ENCODE measurements at regions not wholly inside any gene's neighbourhood (a gene's known extent, or its start where the extent isn't known, plus 50 kb on each side); places are given as distances from the start of the nearest gene placed in this dataset.

GRCh38 chrX:43564953-43565352 lies 91.1 kb upstream of the MAOA start:
- no peaks in the 10 kb centered on the region for H3K9me3 ChIP-seq (replicated peaks in 1 of 2; ENCODE audit: control insufficient read depth in 2 of 2, insufficient read depth in 1 of 2, low read depth in 1 of 2, low read length in 2 of 2)
- H3K9ac ChIP-seq (ENCODE audit: low read depth, low read length, poor library complexity): no peak overlapping the region
- H3K4ac ChIP-seq (ENCODE audit: low read length): no peak overlapping the region
- H2BK12ac ChIP-seq (ENCODE audit: low read length): no peak overlapping the region
- H3K4me1 ChIP-seq (ENCODE audit: control insufficient read depth in 2 of 2, insufficient read depth in 1 of 2, low read depth in 1 of 2, low read length in 2 of 2): no peaks in the 10 kb centered on the region
- no peak overlapping the region for H3K18ac ChIP-seq (ENCODE audit: low read length)
- no peaks in the 10 kb centered on the region for H3K79me1 ChIP-seq (ENCODE audit: low read depth, low read length)
- no peak overlapping the region for H4K8ac ChIP-seq (ENCODE audit: low read depth, low read length)
- H2AK5ac ChIP-seq (ENCODE audit: low read depth, low read length): no peak overlapping the region
- H2AFZ ChIP-seq (ENCODE audit: low read length): no peak overlapping the region
- H3K14ac ChIP-seq (ENCODE audit: low read length): no peak overlapping the region
- no peak overlapping the region for H3K4me2 ChIP-seq (ENCODE audit: insufficient read depth, low read length, poor library complexity, severe bottlenecking)
- no CpG with 5 or more reads among the region's 2 CpGs for WGBS, 2 donors (ENCODE audit: extremely low coverage in 2 of 2, insufficient read length in 2 of 2, insufficient replicate concordance in 1 of 2)
- H2BK5ac ChIP-seq (ENCODE audit: low read length): no peak overlapping the region
- H4K91ac ChIP-seq (ENCODE audit: low read depth, low read length, poor library complexity): no peak overlapping the region
- H3K36me3 ChIP-seq (replicated peaks in 1 of 2; ENCODE audit: control insufficient read depth in 2 of 2, insufficient read depth in 2 of 2, low read length in 2 of 2): no peaks in the 10 kb centered on the region
- no peak overlapping the region for H2BK120ac ChIP-seq (ENCODE audit: low read depth, low read length)
- H2BK15ac ChIP-seq (ENCODE audit: low read length): no peak overlapping the region
- DNase-seq (ENCODE audit: low spot score): no peak
- no peaks in the 10 kb centered on the region for H3K27me3 ChIP-seq (ENCODE audit: control insufficient read depth in 3 of 3, insufficient read depth in 3 of 3, low read depth in 1 of 3, low read length in 3 of 3)
- no peak overlapping the region for H3K23ac ChIP-seq (ENCODE audit: low read depth, low read length, poor library complexity)
- no peak overlapping the region for H3K27ac ChIP-seq (replicated peaks; ENCODE audit: low read length)
- H3K4me3 ChIP-seq (ENCODE audit: low read length in 2 of 2): no peak overlapping the region

GRCh38 chrX:43566170-43566569 lies 89.9 kb upstream of the MAOA start:
- Histone ChIP-seq H2BK120ac (ENCODE audit: low read depth, low read length) (no peak overlapping the region), H4K8ac (ENCODE audit: low read depth, low read length) (no peak overlapping the region), H2BK5ac (ENCODE audit: low read length) (no peak overlapping the region), H3K4me2 (ENCODE audit: insufficient read depth, low read length, poor library complexity, severe bottlenecking) (no peak overlapping the region), H2AK5ac (ENCODE audit: low read depth, low read length) (no peak overlapping the region), H3K4ac (ENCODE audit: low read length) (no peak overlapping the region), H3K4me3 (ENCODE audit: low read length in 2 of 2) (no peak overlapping the region), H3K23ac (ENCODE audit: low read depth, low read length, poor library complexity) (no peak overlapping the region), H2AFZ (ENCODE audit: low read length) (no peak overlapping the region), H4K91ac (ENCODE audit: low read depth, low read length, poor library complexity) (no peak overlapping the region), H3K14ac (ENCODE audit: low read length) (no peak overlapping the region), H2BK15ac (ENCODE audit: low read length) (no peak overlapping the region), H3K18ac (ENCODE audit: low read length) (no peak overlapping the region), H3K9me3 (replicated peaks in 1 of 2; ENCODE audit: control insufficient read depth in 2 of 2, insufficient read depth in 1 of 2, low read depth in 1 of 2, low read length in 2 of 2) (no peaks in the 10 kb centered on the region), H3K9ac (ENCODE audit: low read depth, low read length, poor library complexity) (no peak overlapping the region), H3K4me1 (ENCODE audit: control insufficient read depth in 2 of 2, insufficient read depth in 1 of 2, low read depth in 1 of 2, low read length in 2 of 2) (no peaks in the 10 kb centered on the region), H2BK12ac (ENCODE audit: low read length) (no peak overlapping the region), H3K27me3 (ENCODE audit: control insufficient read depth in 3 of 3, insufficient read depth in 3 of 3, low read depth in 1 of 3, low read length in 3 of 3) (peaks cover 0 to 3% (median 0%) of the 10 kb centered on the region in 3 experiments), H3K27ac (replicated peaks; ENCODE audit: low read length) (no peak overlapping the region), H3K36me3 (replicated peaks in 1 of 2; ENCODE audit: control insufficient read depth in 2 of 2, insufficient read depth in 2 of 2, low read length in 2 of 2) (no peaks in the 10 kb centered on the region), H3K79me1 (ENCODE audit: low read depth, low read length) (no peaks in the 10 kb centered on the region)
- no peak for DNase-seq (ENCODE audit: low spot score)

- H3K23ac ChIP-seq (ENCODE audit: low read depth, low read length, poor library complexity): no peak overlapping the region
- H3K4ac ChIP-seq (ENCODE audit: low read length): no peak overlapping the region
- H3K4me2 ChIP-seq (ENCODE audit: insufficient read depth, low read length, poor library complexity, severe bottlenecking): no peak overlapping the region
- H3K14ac ChIP-seq (ENCODE audit: low read length): no peak overlapping the region
- no peak overlapping the region for H2AFZ ChIP-seq (ENCODE audit: low read length)
- H4K8ac ChIP-seq (ENCODE audit: low read depth, low read length): no peak overlapping the region
- H3K18ac ChIP-seq (ENCODE audit: low read length): no peak overlapping the region
- no peak overlapping the region for H2BK120ac ChIP-seq (ENCODE audit: low read depth, low read length)
- H3K4me1 ChIP-seq (ENCODE audit: control insufficient read depth in 2 of 2, insufficient read depth in 1 of 2, low read depth in 1 of 2, low read length in 2 of 2): no peaks in the 10 kb centered on the region
- H3K9ac ChIP-seq (ENCODE audit: low read depth, low read length, poor library complexity): no peak overlapping the region
- peaks cover 0 to 3% (median 0%) of the 10 kb centered on the region in 3 experiments for H3K27me3 ChIP-seq (ENCODE audit: control insufficient read depth in 3 of 3, insufficient read depth in 3 of 3, low read depth in 1 of 3, low read length in 3 of 3)
- H3K9me3 ChIP-seq (replicated peaks in 1 of 2; ENCODE audit: control insufficient read depth in 2 of 2, insufficient read depth in 1 of 2, low read depth in 1 of 2, low read length in 2 of 2): no peaks in the 10 kb centered on the region
- no peak overlapping the region for H2BK15ac ChIP-seq (ENCODE audit: low read length)
- H3K79me1 ChIP-seq (ENCODE audit: low read depth, low read length): no peaks in the 10 kb centered on the region
- no peak overlapping the region for H4K91ac ChIP-seq (ENCODE audit: low read depth, low read length, poor library complexity)
- H2AK5ac ChIP-seq (ENCODE audit: low read depth, low read length): no peak overlapping the region
- no peak overlapping the region for H2BK5ac ChIP-seq (ENCODE audit: low read length)
- no peak overlapping the region for H3K4me3 ChIP-seq (ENCODE audit: low read length in 2 of 2)
- no peak overlapping the region for H3K27ac ChIP-seq (replicated peaks; ENCODE audit: low read length)
- H3K36me3 ChIP-seq (replicated peaks in 1 of 2; ENCODE audit: control insufficient read depth in 2 of 2, insufficient read depth in 2 of 2, low read length in 2 of 2): no peaks in the 10 kb centered on the region
- no peak overlapping the region for H2BK12ac ChIP-seq (ENCODE audit: low read length)
- no peak for DNase-seq (ENCODE audit: low spot score)
Observed at GRCh38 chrX:43573441-43574015, 82.6 kb upstream of the MAOA start.

- no peaks in the 10 kb centered on the region for H3K9me3 ChIP-seq (replicated peaks in 1 of 2; ENCODE audit: control insufficient read depth in 2 of 2, insufficient read depth in 1 of 2, low read depth in 1 of 2, low read length in 2 of 2)
- H3K4ac ChIP-seq (ENCODE audit: low read length): no peak overlapping the region
- H3K27ac ChIP-seq (replicated peaks; ENCODE audit: low read length): no peak overlapping the region
- no peaks in the 10 kb centered on the region for H3K79me1 ChIP-seq (ENCODE audit: low read depth, low read length)
- H2BK120ac ChIP-seq (ENCODE audit: low read depth, low read length): no peak overlapping the region
- H3K4me2 ChIP-seq (ENCODE audit: insufficient read depth, low read length, poor library complexity, severe bottlenecking): no peak overlapping the region
- no peak overlapping the region for H2AFZ ChIP-seq (ENCODE audit: low read length)
- H3K23ac ChIP-seq (ENCODE audit: low read depth, low read length, poor library complexity): no peak overlapping the region
- H3K4me3 ChIP-seq (ENCODE audit: low read length in 2 of 2): no peak overlapping the region
- H3K14ac ChIP-seq (ENCODE audit: low read length): no peak overlapping the region
- H3K36me3 ChIP-seq (replicated peaks in 1 of 2; ENCODE audit: control insufficient read depth in 2 of 2, insufficient read depth in 2 of 2, low read length in 2 of 2): no peaks in the 10 kb centered on the region
- no peak overlapping the region for H4K91ac ChIP-seq (ENCODE audit: low read depth, low read length, poor library complexity)
- H3K4me1 ChIP-seq (ENCODE audit: control insufficient read depth in 2 of 2, insufficient read depth in 1 of 2, low read depth in 1 of 2, low read length in 2 of 2): no peaks in the 10 kb centered on the region
- no peak overlapping the region for H2BK15ac ChIP-seq (ENCODE audit: low read length)
- H2BK12ac ChIP-seq (ENCODE audit: low read length): no peak overlapping the region
- H3K9ac ChIP-seq (ENCODE audit: low read depth, low read length, poor library complexity): no peak overlapping the region
- DNase-seq (ENCODE audit: low spot score): no peak
- peaks cover 0 to 6% (median 0%) of the 10 kb centered on the region in 3 experiments for H3K27me3 ChIP-seq (ENCODE audit: control insufficient read depth in 3 of 3, insufficient read depth in 3 of 3, low read depth in 1 of 3, low read length in 3 of 3)
- no peak overlapping the region for H4K8ac ChIP-seq (ENCODE audit: low read depth, low read length)
- no peak overlapping the region for H2AK5ac ChIP-seq (ENCODE audit: low read depth, low read length)
- no peak overlapping the region for H3K18ac ChIP-seq (ENCODE audit: low read length)
- H2BK5ac ChIP-seq (ENCODE audit: low read length): no peak overlapping the region
- WGBS, 2 donors (ENCODE audit: extremely low coverage in 2 of 2, insufficient read length in 2 of 2, insufficient replicate concordance in 1 of 2): no CpG with 5 or more reads among the region's 4 CpGs
Observed at GRCh38 chrX:43580621-43581020, 75.5 kb upstream of the MAOA start.
